Fibroblast of skin of back (primary cell): ENCODE measurements at regions not wholly inside any gene's neighbourhood (a gene's known extent, or its start where the extent isn't known, plus 50 kb on each side); places are given as distances from the start of the nearest gene placed in this dataset.
A peak's percentile ranks its signal among the peaks of the same experiment; 100 is the strongest.
"Not testable (repeated sequence)": the region's sequence is repeated elsewhere in the genome, so short reads cannot be mapped to it uniquely, and the experiment has no call there.

Experiments used
- DNase-seq: peaks from one replicate; pipeline ENCODE4 v3.0.0-alpha.2; 2013

GRCh38 chr5:177664737-177665136 lies 64.8 kb downstream of the B4GALT7 start:
- DNase-seq = not testable (repeated sequence)

DNA sequence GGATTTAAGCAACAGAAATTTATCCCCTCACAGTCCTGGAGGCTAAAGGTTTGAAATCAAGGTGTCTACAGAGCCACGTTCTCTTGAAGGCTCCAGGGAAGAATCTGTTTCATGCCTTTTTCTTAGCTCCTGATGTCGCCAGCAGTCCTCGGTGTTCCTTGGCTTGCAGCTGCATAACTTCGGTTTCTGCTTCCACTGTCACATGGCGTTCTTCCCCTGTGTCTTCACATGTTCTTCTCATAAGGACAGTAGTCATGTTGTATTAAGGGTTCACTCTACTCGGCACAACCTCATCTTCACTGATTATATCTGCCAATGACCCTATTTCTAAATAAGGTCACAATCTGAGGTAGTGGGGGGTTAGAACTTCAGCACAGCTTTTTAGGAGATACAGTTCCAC lies 65.2 kb downstream of the B4GALT7 start:
- not testable (repeated sequence) for DNase-seq

- not testable (repeated sequence) for DNase-seq
These were observed 66.0 kb downstream of the B4GALT7 start for GRCh38 chr5:177665960-177666359.

- DNase-seq = not testable (repeated sequence)
These were observed 71.3 kb downstream of the B4GALT7 start for GRCh38 chr5:177671035-177671754.

DNA sequence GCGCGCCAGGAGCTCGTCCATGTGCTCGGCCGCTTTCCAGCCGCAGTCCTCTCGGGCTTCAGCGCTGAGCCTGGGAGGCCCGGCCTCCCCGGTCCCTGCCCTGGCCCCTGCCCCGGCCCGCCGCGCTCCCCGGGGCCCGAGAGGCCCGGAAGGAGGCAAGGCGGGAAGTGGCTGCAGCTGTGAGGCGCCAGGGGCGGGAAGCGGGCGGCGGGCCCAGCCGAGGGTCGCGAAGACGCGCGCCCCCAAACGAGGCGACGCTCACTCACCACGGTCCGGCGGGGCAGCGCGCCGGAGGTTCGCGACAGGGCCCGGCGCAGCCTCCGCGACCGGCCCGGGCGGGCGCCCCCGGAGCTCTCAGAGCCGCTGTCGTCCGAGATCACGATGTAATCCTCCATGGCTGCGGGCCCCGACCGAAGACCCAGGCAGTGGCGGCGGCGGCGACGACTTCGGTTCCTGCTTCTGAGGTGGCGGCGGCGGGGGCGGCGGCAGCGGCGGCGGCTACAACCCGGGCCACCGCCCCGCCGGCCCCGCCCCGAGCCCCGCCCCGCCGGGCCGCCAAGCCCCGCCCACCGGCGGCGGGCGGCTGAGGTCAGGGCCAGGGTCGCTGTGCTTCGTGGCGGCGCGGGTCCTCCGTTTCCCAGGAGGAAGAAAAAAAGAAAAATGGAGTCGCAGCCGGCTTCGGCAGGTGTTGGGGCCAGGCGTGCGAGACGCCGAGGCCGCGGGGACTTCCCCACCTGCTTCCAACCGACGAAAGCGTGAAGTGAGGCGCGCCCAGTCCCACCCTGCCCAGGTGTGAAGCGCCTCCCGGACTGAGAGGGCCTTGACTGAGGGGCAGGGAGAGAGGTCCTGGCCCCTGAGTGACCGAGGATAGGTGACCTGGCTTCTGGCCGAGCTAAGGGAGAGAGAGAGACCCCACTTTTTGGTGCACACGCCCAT lies 72.1 kb downstream of the B4GALT7 start:
- DNase-seq = peak; percentile 35
